GM18520 (cell line): ENCODE measurements at regions not wholly inside any gene's neighbourhood (a gene's known extent, or its start where the extent isn't known, plus 50 kb on each side); places are given as distances from the start of the nearest gene placed in this dataset.
"Not testable (repeated sequence)": the region's sequence is repeated elsewhere in the genome, so short reads cannot be mapped to it uniquely, and the experiment has no call there.

ENCODE experiments used
- ATAC-seq: cut with Tn5 transposase; IDR thresholded peaks from one replicate; pipeline ENCODE4 v1.9.1; 2021; ENCODE audit not compliant: unreplicated experiment

GRCh38 chr11:19436932-19437331 is 196.2 kb upstream of the E2F8 start:
- no peak for ATAC-seq

GRCh38 chr11:19435306-19435989 is 194.7 kb upstream of the E2F8 start:
- ATAC-seq: no peak

- ATAC-seq: no peak
Observed at GRCh38 chr11:19433791-19434190, 193.0 kb upstream of the E2F8 start.

GRCh38 chr11:19433367-19433766 is 192.6 kb upstream of the E2F8 start:
- peak; percentile 32 for ATAC-seq

- peak; percentile 40 for ATAC-seq
Observed at GRCh38 chr11:19432370-19433061, 191.8 kb upstream of the E2F8 start.

- no peak for ATAC-seq
Observed at GRCh38 chr11:19430754-19431398, 190.1 kb upstream of the E2F8 start.

GRCh38 chr11:19430346-19430745 is 189.6 kb upstream of the E2F8 start:
- ATAC-seq: no peak

GRCh38 chr11:19429108-19429760 is 188.5 kb upstream of the E2F8 start:
- no peak for ATAC-seq

GRCh38 chr11:19428206-19429002 is 187.7 kb upstream of the E2F8 start:
- no peak for ATAC-seq

- ATAC-seq: peak; percentile 38
Observed at GRCh38 chr11:19426756-19427403, 186.1 kb upstream of the E2F8 start.

GRCh38 chr11:19426011-19426755 is 185.4 kb upstream of the E2F8 start:
- no peak for ATAC-seq

GRCh38 chr11:19422276-19422675 is 181.5 kb upstream of the E2F8 start:
- ATAC-seq: no peak

GRCh38 chr11:19420868-19421533 is 180.3 kb upstream of the E2F8 start:
- ATAC-seq: no peak

- no peak for ATAC-seq
Observed at GRCh38 chr11:19419808-19420207, 179.1 kb upstream of the E2F8 start.

- ATAC-seq: no peak
Observed at GRCh38 chr11:19419021-19419750, 178.4 kb upstream of the E2F8 start.

- ATAC-seq: no peak
Observed at GRCh38 chr11:19418221-19418620, 177.5 kb upstream of the E2F8 start.

- ATAC-seq: not testable (repeated sequence)
Observed at GRCh38 chr11:19412070-19412469, 171.3 kb upstream of the E2F8 start.

- ATAC-seq: peak; percentile 61
Observed at GRCh38 chr11:19410032-19410431, 169.3 kb upstream of the E2F8 start.
